ENCODE measurements at regions not wholly inside any gene's neighbourhood (a gene's known extent, or its start where the extent isn't known, plus 50 kb on each side); places are given as distances from the start of the nearest gene placed in this dataset.

GRCh38 chr17:79159471-79159870 is 84.8 kb downstream of the ENGASE start:
- no peak overlapping the region for H3K4me3 ChIP-seq (ENCODE audit: low read depth, low read length)
- TF ChIP-seq CTCF (IDR thresholded peaks at IDR 0.05; ENCODE audit: insufficient read depth, low read length), result no peak
- DNase-seq (ENCODE audit: low read depth), result no peak

GRCh38 chr17:79156463-79157095 is 82.0 kb downstream of the ENGASE start:
- no peak for TF ChIP-seq CTCF (IDR thresholded peaks at IDR 0.05; ENCODE audit: insufficient read depth, low read length)
- H3K4me3 ChIP-seq (ENCODE audit: low read depth, low read length), result no peak overlapping the region
- DNase-seq (ENCODE audit: low read depth), result no peak

GRCh38 chr17:79155701-79156100 is 81.1 kb downstream of the ENGASE start:
- DNase-seq (ENCODE audit: low read depth), result no peak
- no peak overlapping the region for H3K4me3 ChIP-seq (ENCODE audit: low read depth, low read length)
- no peak for TF ChIP-seq CTCF (IDR thresholded peaks at IDR 0.05; ENCODE audit: insufficient read depth, low read length)

- H3K4me3 ChIP-seq (ENCODE audit: low read depth, low read length), result no peak overlapping the region
- no peak for TF ChIP-seq CTCF (IDR thresholded peaks at IDR 0.05; ENCODE audit: insufficient read depth, low read length)
- no peak for DNase-seq (ENCODE audit: low read depth)
These were observed 80.4 kb downstream of the ENGASE start for GRCh38 chr17:79154951-79155585.

GRCh38 chr17:79154446-79154845 is 79.8 kb downstream of the ENGASE start:
- H3K4me3 ChIP-seq (ENCODE audit: low read depth, low read length), result no peak overlapping the region
- DNase-seq (ENCODE audit: low read depth), result no peak
- TF ChIP-seq CTCF (IDR thresholded peaks at IDR 0.05; ENCODE audit: insufficient read depth, low read length), result no peak

- TF ChIP-seq CTCF (IDR thresholded peaks at IDR 0.05; ENCODE audit: insufficient read depth, low read length), result no peak
- no peak for DNase-seq (ENCODE audit: low read depth)
- H3K4me3 ChIP-seq (ENCODE audit: low read depth, low read length), result no peak overlapping the region
These were observed 78.9 kb downstream of the ENGASE start for GRCh38 chr17:79153367-79154130.

Measured in fibroblast of the aortic adventitia (primary cell).